ENCODE measurements at regions not wholly inside any gene's neighbourhood (a gene's known extent, or its start where the extent isn't known, plus 50 kb on each side); places are given as distances from the start of the nearest gene placed in this dataset.

DNA sequence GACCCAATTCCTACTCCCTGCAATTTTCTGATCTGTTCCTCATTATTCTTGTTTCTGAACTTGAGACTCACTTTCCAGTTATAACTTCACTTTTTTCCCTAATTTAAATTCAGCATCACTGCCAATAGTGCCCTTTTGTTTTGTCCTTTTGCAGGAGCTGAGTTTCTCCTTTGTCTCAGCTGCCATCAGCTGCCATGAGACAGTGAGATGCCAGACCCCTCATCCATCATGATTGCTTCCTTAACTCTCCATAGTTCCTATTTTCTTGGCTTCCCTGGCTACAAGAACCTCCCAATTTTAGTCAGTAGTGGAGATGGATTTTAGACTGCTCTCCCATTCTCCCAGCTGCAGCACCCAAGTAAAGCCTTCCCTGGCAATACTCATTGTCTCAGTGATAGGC is 518.1 kb downstream of the HDGFL1 start (continued):
- no peak for TF ChIP-seq ZNF546 (CRISPR knock-in tag; conservative IDR thresholded peaks at IDR 0.05)
- TF ChIP-seq GFI1 (CRISPR knock-in tag; IDR thresholded peaks at IDR 0.05; ENCODE audit: borderline replicate concordance), result no peak
- TF ChIP-seq, protein P1, sequence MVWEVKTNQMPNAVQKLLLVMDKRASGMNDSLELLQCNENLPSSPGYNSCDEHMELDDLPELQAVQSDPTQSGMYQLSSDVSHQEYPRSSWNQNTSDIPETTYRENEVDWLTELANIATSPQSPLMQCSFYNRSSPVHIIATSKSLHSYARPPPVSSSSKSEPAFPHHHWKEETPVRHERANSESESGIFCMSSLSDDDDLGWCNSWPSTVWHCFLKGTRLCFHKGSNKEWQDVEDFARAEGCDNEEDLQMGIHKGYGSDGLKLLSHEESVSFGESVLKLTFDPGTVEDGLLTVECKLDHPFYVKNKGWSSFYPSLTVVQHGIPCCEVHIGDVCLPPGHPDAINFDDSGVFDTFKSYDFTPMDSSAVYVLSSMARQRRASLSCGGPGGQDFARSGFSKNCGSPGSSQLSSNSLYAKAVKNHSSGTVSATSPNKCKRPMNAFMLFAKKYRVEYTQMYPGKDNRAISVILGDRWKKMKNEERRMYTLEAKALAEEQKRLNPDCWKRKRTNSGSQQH (CRISPR knock-in tag; IDR thresholded peaks at IDR 0.05; ENCODE audit: low read depth), result no peak
- no peak for TF ChIP-seq ZNF3 (CRISPR knock-in tag; IDR thresholded peaks at IDR 0.05)

DNA sequence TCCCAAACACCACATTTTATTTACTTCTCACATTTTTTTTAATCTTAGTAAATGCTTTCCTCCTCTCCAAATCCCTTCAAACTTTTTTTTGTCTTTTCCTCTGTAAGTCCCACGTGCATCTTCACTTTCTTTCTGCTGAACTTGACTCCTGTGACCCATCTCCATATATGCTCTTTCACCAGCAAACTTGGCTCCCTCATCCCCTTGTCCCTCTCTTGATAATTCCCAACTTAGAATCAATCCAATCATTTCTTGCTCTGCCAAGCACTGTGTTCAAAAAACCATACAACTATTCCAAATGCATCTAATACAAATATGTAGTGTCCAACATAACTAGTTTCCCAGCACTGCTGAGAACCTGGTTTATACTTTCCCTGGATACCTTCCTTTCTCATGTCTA is 519.4 kb downstream of the HDGFL1 start:
- H3K4me3 ChIP-seq (replicated peaks in 1 of 3; ENCODE audit: insufficient read depth in 1 of 3, low read depth in 2 of 3, low read length in 3 of 3), result no peak overlapping the region
- H3K4me1 ChIP-seq (ENCODE audit: insufficient read depth, low read length), result no peaks in the 10 kb centered on the region
- no TSS peak for BruUV-seq (replicated peaks)
- no peak for FAIRE-seq
- WGBS (ENCODE audit: low lambda C conversion rate), result 2% methylated on average over 1 of the region's 1 CpG
- H3K27me3 ChIP-seq (ENCODE audit: control insufficient read depth in 1 of 2, insufficient read depth in 2 of 2, low read length in 2 of 2), result no peaks in the 10 kb centered on the region
- no peak for ATAC-seq
- no peak overlapping the region for H3K9ac ChIP-seq (ENCODE audit: insufficient read depth, low read depth, low read length)
- H2AFZ ChIP-seq (ENCODE audit: low read length), result no peak overlapping the region
- intact Hi-C loops (cut with micrococcal nuclease; ENCODE audit: unreplicated experiment), result no loop called here
- no peaks in the 10 kb centered on the region for H3K79me2 ChIP-seq (ENCODE audit: insufficient read depth, low read length)
- H3K27ac ChIP-seq (ENCODE audit: extremely low read length, insufficient read depth, low read length), result no peak overlapping the region
- H3K4me2 ChIP-seq (ENCODE audit: low read depth, low read length), result no peak overlapping the region
- no peaks in the 10 kb centered on the region for H3K36me3 ChIP-seq (replicated peaks in 1 of 2; ENCODE audit: control insufficient read depth in 1 of 2, insufficient read depth in 2 of 2, low read length in 2 of 2)
- no peak for DNase-seq (ENCODE audit: low spot score)
- TF ChIP-seq CENPX (CRISPR knock-in tag; IDR thresholded peaks at IDR 0.05), result no peak
- TF ChIP-seq HDAC2 (CRISPR knock-in tag; IDR thresholded peaks at IDR 0.05), result no peak
- TF ChIP-seq HDAC6 (IDR thresholded peaks at IDR 0.05; ENCODE audit: low read depth, low read length), result no peak
- TF ChIP-seq ZNF790 (CRISPR knock-in tag; IDR thresholded peaks at IDR 0.05; ENCODE audit: borderline replicate concordance), result no peak
- no peak for TF ChIP-seq SMC3 (IDR thresholded peaks at IDR 0.05; ENCODE audit: low read length)
- TF ChIP-seq, protein P2, sequence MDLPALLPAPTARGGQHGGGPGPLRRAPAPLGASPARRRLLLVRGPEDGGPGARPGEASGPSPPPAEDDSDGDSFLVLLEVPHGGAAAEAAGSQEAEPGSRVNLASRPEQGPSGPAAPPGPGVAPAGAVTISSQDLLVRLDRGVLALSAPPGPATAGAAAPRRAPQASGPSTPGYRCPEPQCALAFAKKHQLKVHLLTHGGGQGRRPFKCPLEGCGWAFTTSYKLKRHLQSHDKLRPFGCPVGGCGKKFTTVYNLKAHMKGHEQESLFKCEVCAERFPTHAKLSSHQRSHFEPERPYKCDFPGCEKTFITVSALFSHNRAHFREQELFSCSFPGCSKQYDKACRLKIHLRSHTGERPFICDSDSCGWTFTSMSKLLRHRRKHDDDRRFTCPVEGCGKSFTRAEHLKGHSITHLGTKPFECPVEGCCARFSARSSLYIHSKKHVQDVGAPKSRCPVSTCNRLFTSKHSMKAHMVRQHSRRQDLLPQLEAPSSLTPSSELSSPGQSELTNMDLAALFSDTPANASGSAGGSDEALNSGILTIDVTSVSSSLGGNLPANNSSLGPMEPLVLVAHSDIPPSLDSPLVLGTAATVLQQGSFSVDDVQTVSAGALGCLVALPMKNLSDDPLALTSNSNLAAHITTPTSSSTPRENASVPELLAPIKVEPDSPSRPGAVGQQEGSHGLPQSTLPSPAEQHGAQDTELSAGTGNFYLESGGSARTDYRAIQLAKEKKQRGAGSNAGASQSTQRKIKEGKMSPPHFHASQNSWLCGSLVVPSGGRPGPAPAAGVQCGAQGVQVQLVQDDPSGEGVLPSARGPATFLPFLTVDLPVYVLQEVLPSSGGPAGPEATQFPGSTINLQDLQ (CRISPR knock-in tag; IDR thresholded peaks at IDR 0.05), result no peak
- no peak for TF ChIP-seq ZNF841 (CRISPR knock-in tag; IDR thresholded peaks at IDR 0.05; ENCODE audit: borderline replicate concordance)
- TF ChIP-seq ONECUT2 (CRISPR knock-in tag; IDR thresholded peaks at IDR 0.05), result no peak
- no peaks in the 10 kb centered on the region for H4K20me1 ChIP-seq (ENCODE audit: insufficient read depth, low read length)
- ChIA-PET CTCF (ENCODE audit: low intra/inter-chr PET ratio, low total read pairs) (no interaction called here), POLR2A (no interaction called here)
- peaks cover 98% of the 10 kb centered on the region for H3K9me3 ChIP-seq (ENCODE audit: low read length)
- in situ Hi-C loops (cut with HindIII; ENCODE audit: extremely low pct_ligation_motif_present, low pct_unique_long_range_greater_than_20kb), result no loop called here

Measured in HepG2 (cell line).